Fibroblast of lung (primary cell): ENCODE measurements at regions not wholly inside any gene's neighbourhood (a gene's known extent, or its start where the extent isn't known, plus 50 kb on each side); places are given as distances from the start of the nearest gene placed in this dataset.

Experiments used
- CTCF ChIP-seq, 2 donors: IDR thresholded peaks in 1 of 2; conservative IDR thresholded peaks in 1 of 2; 1 replicate in 1 of 2; 2 replicates in 1 of 2; pipeline ENCODE4 v1.5.1; 2011 to 2012; ENCODE audit warnings: low read length in 2 of 2, control low read depth in 1 of 2, inconsistent platforms in 1 of 2, low read depth in 1 of 2, mild to moderate bottlenecking in 1 of 2
- EZH2 ChIP-seq: IDR thresholded peaks from 2 replicates; pipeline ENCODE4 v1.5.1; 2012; ENCODE audit warnings: low read length, control low read depth, mild to moderate bottlenecking; ENCODE audit errors: missing control alignments

- TF ChIP-seq CTCF (conservative IDR thresholded peaks at IDR 0.05 in 1 of 2, IDR thresholded peaks at IDR 0.05 in 1 of 2; ENCODE audit: low read depth in 1 of 2, low read length in 2 of 2) (no peak), EZH2 (no peak)
These were observed 69.0 kb upstream of the OR13F1 start for GRCh38 chr9:104435059-104435458.
